Stomach (tissue), 4 donors: ENCODE measurements at regions not wholly inside any gene's neighbourhood (a gene's known extent, or its start where the extent isn't known, plus 50 kb on each side); places are given as distances from the start of the nearest gene placed in this dataset.

ENCODE experiments used
- CTCF ChIP-seq, 7 experiments: fragments of 450-650 bp in 4 of 7; fragments of 200-600 bp in 3 of 7; sonication (generic) in 3 of 7; IDR thresholded peaks; one replicate each; pipeline ENCODE4 v1.5.1; 2016 to 2019; ENCODE audit warnings: antibody characterized with exemption in 7 of 7, control low read depth in 2 of 7, mild to moderate bottlenecking in 1 of 7
- EP300 ChIP-seq: sonication (generic); formaldehyde crosslinking; IDR thresholded peaks from one replicate; pipeline ENCODE4 v1.6.1; 2017; ENCODE audit warnings: antibody characterized with exemption
- POLR2AphosphoS5 ChIP-seq, 3 donors: sonication (generic); formaldehyde crosslinking; IDR thresholded peaks; one replicate each; pipeline ENCODE4 v1.6.1; 2016; ENCODE audit warnings: antibody characterized with exemption in 3 of 3

- TF ChIP-seq POLR2AphosphoS5 (IDR thresholded peaks at IDR 0.05) (no peak), CTCF (IDR thresholded peaks at IDR 0.05) (no peak), EP300 (no peak)
Observed at GRCh38 chr10:117685431-117685830, 142.9 kb downstream of the EMX2 start.
